GM13976 (cell line): ENCODE measurements at regions not wholly inside any gene's neighbourhood (a gene's known extent, or its start where the extent isn't known, plus 50 kb on each side); places are given as distances from the start of the nearest gene placed in this dataset.

Experiments
- DNase-seq: peaks from one replicate; pipeline ENCODE4 v3.0.0; 2012; ENCODE audit warnings: low spot score
- CTCF ChIP-seq: IDR thresholded peaks from 2 replicates; pipeline ENCODE4 v1.5.1; 2012; ENCODE audit warnings: borderline replicate concordance, mild to moderate bottlenecking; ENCODE audit not compliant: insufficient read depth; ENCODE audit errors: extremely low read depth, missing control alignments, control extremely low read depth
- in situ Hi-C: fragments of 300-500 bp; cut with MboI; formaldehyde crosslinking; loops from one replicate; pipeline ENCODE4 v1.12.0; 2022; ENCODE audit warnings: low sequenced_read_pairs, mixed read lengths, inconsistent platforms; ENCODE audit not compliant: unreplicated experiment

GRCh38 chr20:60509407-60509806 is 551.2 kb downstream of the CDH26 start:
- DNase-seq: no peak
- TF ChIP-seq CTCF: no peak
- in situ Hi-C loops: no loop called here

- in situ Hi-C loops: no loop called here
- DNase-seq: no peak
- no peak for TF ChIP-seq CTCF
These were observed 552.1 kb downstream of the CDH26 start for GRCh38 chr20:60510356-60510755.

DNA sequence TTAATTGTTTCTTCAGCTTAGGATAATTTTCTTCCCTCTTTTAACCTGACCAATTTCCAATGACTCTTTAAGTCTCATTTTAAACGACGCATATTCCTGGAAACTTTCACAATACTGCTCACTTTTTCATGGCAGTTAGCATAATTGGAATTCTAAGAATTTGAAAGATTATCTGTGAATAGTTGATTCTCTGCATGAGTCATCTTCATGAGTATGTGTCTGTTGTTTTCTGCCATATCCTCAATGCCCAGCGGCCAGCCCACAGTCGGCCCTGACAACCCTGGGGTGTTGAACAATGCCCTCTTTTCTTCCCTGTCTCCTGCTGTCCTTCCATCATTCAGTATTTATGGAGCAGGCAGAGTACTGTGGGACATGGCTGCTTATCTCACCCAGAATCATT is 554.2 kb downstream of the CDH26 start:
- TF ChIP-seq CTCF: no peak
- DNase-seq: no peak
- in situ Hi-C loops: no loop called here

DNA sequence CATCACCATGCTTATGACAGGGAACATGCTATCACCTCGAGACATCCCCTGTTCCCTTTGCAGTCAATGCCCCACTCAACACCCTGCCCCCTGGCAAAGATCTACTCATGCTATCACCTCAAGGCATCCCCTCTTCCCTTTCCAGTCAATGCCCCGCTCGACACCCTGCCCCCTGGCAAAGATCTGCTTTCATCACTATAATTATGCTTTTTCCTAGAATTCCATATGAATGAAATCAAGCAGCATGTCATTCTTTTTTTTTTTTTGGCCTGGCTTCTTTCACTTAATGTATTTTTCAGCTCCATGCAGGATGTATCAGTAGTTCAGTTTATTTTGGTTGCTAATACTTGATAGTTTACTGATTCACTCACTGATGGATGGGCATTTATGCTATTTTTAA is 554.9 kb downstream of the CDH26 start:
- in situ Hi-C loops: no loop called here
- TF ChIP-seq CTCF: no peak
- no peak for DNase-seq

DNA sequence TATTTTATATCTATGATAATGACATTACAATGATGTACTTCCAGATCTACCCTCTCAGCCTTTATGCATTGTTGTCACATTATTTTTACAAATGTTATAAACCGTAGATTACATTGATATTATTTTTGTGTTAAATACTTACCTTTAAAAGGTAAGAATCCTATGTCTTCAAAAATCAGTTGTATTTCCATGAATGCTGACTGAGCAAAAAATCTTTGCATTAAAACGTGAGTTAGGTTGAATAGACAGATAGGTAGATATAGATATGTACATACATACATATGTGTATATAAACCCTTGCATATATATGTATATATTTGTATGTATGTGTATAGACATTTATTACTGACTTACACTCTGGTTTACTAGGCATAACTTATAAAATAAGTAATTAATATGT is 558.2 kb downstream of the CDH26 start:
- TF ChIP-seq CTCF: no peak
- no peak for DNase-seq
- in situ Hi-C loops: no loop called here

DNA sequence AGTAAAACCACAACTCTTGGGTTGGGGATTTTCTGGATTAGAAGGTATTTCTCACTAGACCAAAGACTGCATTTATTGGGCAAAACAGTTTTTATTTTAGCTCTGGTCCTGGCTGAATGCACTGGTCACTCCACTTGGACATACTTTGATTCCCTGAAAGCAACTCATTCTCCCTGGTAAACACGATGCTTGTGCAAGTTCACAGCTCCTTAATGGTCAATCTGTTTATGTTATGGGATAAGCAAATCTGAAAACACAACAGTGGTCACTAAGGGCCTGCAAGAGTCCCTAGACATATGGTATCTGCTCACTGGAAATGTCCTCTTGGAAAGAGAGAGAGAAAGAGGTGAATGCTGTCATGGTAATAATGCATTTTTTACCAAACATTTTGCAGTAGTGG is 559.8 kb downstream of the CDH26 start:
- DNase-seq: no peak
- in situ Hi-C loops: no loop called here
- no peak for TF ChIP-seq CTCF

DNA sequence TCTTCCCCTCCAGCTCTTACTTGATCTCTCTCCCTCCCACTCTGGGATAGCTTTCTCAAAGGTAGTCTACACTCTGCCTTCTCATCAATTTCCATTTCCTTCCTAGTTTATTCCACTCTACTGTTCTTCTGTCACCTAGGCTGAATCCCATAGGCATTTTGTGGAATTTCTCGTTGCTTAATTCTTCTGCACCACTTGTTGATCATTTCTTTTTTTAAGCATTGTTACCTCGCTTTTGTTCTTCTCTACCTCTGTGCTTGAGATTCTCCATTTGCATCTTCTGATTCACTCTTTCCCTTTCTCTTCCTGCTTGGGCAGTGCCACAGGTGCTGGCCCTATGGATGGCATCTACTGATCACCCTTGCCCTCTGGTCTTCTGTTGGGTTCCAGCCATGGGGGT is 567.2 kb downstream of the CDH26 start:
- no peak for TF ChIP-seq CTCF
- in situ Hi-C loops: no loop called here
- DNase-seq: no peak
